SK-N-SH (cell line): ENCODE measurements at regions not wholly inside any gene's neighbourhood (a gene's known extent, or its start where the extent isn't known, plus 50 kb on each side); places are given as distances from the start of the nearest gene placed in this dataset.

ENCODE experiments used
- CTCF ChIA-PET: fragments of 300-600, 350-600 bp; formaldehyde crosslinking; extraction: SDS; loops from one replicate; lab custom pipeline; 2021; lab: Yijun Ruan, JAX
- POLR2A ChIA-PET: fragments of 350-600 bp; sonication (Branson Sonifier 250); formaldehyde crosslinking; extraction: SDS; loops from one replicate; lab custom pipeline; 2020; ENCODE audit warnings: antibody characterized with exemption, inconsistent platforms; lab: Yijun Ruan, JAX
- DNase-seq: peaks from one replicate; pipeline ENCODE4 v3.0.0; 2012
- H2AFZ ChIP-seq: fragments of 200-600 bp; sonication (generic); 2 replicates; pipeline ENCODE4 v1.8.1; 2016; ENCODE audit warnings: antibody characterized with exemption, mild to moderate bottlenecking, low read depth
- H3F3A ChIP-seq: fragments of 200-600 bp; sonication (generic); replicated peaks from 2 replicates; pipeline ENCODE3; 2016; ENCODE audit warnings: antibody characterized with exemption, mild to moderate bottlenecking; ENCODE audit not compliant: insufficient read depth
- H3K27ac ChIP-seq, 2 experiments: fragments of 200-500 bp in 1 of 2; fragments of 200-600 bp in 1 of 2; sonication (Bioruptor generic) in 1 of 2; sonication (generic), shearing (Covaris generic) in 1 of 2; 2 replicates each; pipeline versions ENCODE4 v1.5.1 to v1.6.1; 2014 to 2016; ENCODE audit warnings: low read depth in 2 of 2, inconsistent platforms in 1 of 2, low read length in 1 of 2, mild to moderate bottlenecking in 1 of 2, mixed read lengths in 1 of 2
- H3K27me3 ChIP-seq: fragments of 200-600 bp; sonication (generic), shearing (Covaris generic); 2 replicates; pipeline ENCODE4 v1.6.1; 2016; ENCODE audit warnings: mixed run types; ENCODE audit not compliant: insufficient read depth
- H3K36me3 ChIP-seq, 2 experiments: fragments of 200-500 bp in 1 of 2; fragments of 200-600 bp in 1 of 2; sonication (Bioruptor generic) in 1 of 2; sonication (generic) in 1 of 2; replicated peaks in 1 of 2; 2 replicates each; pipeline versions ENCODE3 to v1.5.1; 2014 to 2016; ENCODE audit warnings: low read length in 1 of 2, mild to moderate bottlenecking in 1 of 2; ENCODE audit not compliant: insufficient read depth in 2 of 2, control insufficient read depth in 1 of 2
- H3K4me1 ChIP-seq, 2 experiments: fragments of 200-500 bp in 1 of 2; fragments of 200-600 bp in 1 of 2; sonication (Bioruptor generic) in 1 of 2; sonication (generic), shearing (Covaris generic) in 1 of 2; 2 replicates each; pipeline versions ENCODE4 v1.5.1 to v1.6.1; 2014 to 2016; ENCODE audit warnings: low read depth in 1 of 2, low read length in 1 of 2, mixed run types in 1 of 2; ENCODE audit not compliant: insufficient read depth in 2 of 2, control insufficient read depth in 1 of 2
- H3K4me2 ChIP-seq: fragments of 200-600 bp; sonication (generic), shearing (Covaris generic); 2 replicates; pipeline ENCODE4 v1.6.1; 2017; ENCODE audit warnings: mixed run types
- H3K4me3 ChIP-seq, 2 experiments: fragments of 200-500 bp in 1 of 2; fragments of 200-600 bp in 1 of 2; sonication (Bioruptor generic) in 1 of 2; sonication (generic), shearing (Covaris generic) in 1 of 2; 2 replicates each; pipeline versions ENCODE4 v1.5.1 to v1.8.1; 2014 to 2016; ENCODE audit warnings: low read depth in 2 of 2, inconsistent platforms in 1 of 2, low read length in 1 of 2, mild to moderate bottlenecking in 1 of 2, mixed read lengths in 1 of 2, moderate library complexity in 1 of 2
- H3K79me2 ChIP-seq: fragments of 200-600 bp; sonication (generic); 2 replicates; pipeline ENCODE4 v1.8.1; 2017; ENCODE audit warnings: mild to moderate bottlenecking; ENCODE audit not compliant: insufficient read depth
- H3K9ac ChIP-seq: fragments of 200-600 bp; sonication (generic); 2 replicates; pipeline ENCODE4 v1.6.1; 2017; ENCODE audit warnings: mixed run types
- H3K9me2 ChIP-seq: fragments of 200-600 bp; sonication (generic); 2 replicates; pipeline ENCODE4 v1.6.1; 2017; ENCODE audit warnings: mixed run types
- H3K9me3 ChIP-seq: fragments of 200-600 bp; sonication (generic); 2 replicates; pipeline ENCODE4 v1.6.1; 2017; ENCODE audit warnings: mixed run types, mild to moderate bottlenecking, moderate library complexity
- H4K20me1 ChIP-seq: fragments of 200-600 bp; sonication (generic); 2 replicates; pipeline ENCODE4 v1.6.1; 2017; ENCODE audit warnings: mild to moderate bottlenecking, mixed run types; ENCODE audit not compliant: insufficient read depth
- CHD2 ChIP-seq: fragments of 150-350 bp; IDR thresholded peaks from 2 replicates; pipeline ENCODE4 v1.6.1; 2018; ENCODE audit warnings: low read length; ENCODE audit not compliant: partially characterized antibody
- CTCF ChIP-seq: fragments of 200-600 bp; sonication (generic); IDR thresholded peaks from 2 replicates; pipeline ENCODE4 v1.6.1; 2017; ENCODE audit warnings: antibody characterized with exemption, mild to moderate bottlenecking, moderate library complexity
- EP300 ChIP-seq, 2 experiments: IDR thresholded peaks; 2 replicates each; pipeline versions ENCODE4 v1.4.0 to v1.6.1; 2012; ENCODE audit warnings: borderline replicate concordance in 1 of 2, low read depth in 1 of 2, low read length in 1 of 2
- EZH2phosphoT487 ChIP-seq: fragments of 200-600 bp; sonication (generic); IDR thresholded peaks from 2 replicates; pipeline ENCODE4 v1.6.1; 2017; ENCODE audit warnings: low read depth, mixed run types, mild to moderate bottlenecking, antibody characterized with exemption, moderate library complexity, borderline replicate concordance
- FOSL2 ChIP-seq: IDR thresholded peaks from 2 replicates; pipeline ENCODE4 v1.4.0; 2012; ENCODE audit warnings: low read depth, mild to moderate bottlenecking, moderate library complexity, borderline replicate concordance
- GATA2 ChIP-seq: sonication (generic); formaldehyde crosslinking; IDR thresholded peaks from 2 replicates; pipeline ENCODE4 v1.5.0; 2020; ENCODE audit warnings: mild to moderate bottlenecking, missing genetic modification reagents
- IRF3 ChIP-seq: fragments of 150-350 bp; IDR thresholded peaks from 2 replicates; pipeline ENCODE4 v1.6.1; 2016; ENCODE audit warnings: mild to moderate bottlenecking, low read depth, low read length
- MEF2A ChIP-seq: IDR thresholded peaks from 2 replicates; pipeline ENCODE4 v1.4.0; 2012; ENCODE audit warnings: low read depth, borderline replicate concordance
- MXI1 ChIP-seq: IDR thresholded peaks from 2 replicates; pipeline ENCODE4 v1.6.1; 2012; ENCODE audit warnings: mild to moderate bottlenecking, low read depth, low read length, improper control_type of control experiment
- NFIC ChIP-seq: IDR thresholded peaks from 2 replicates; pipeline ENCODE4 v1.4.0; 2012; ENCODE audit warnings: borderline replicate concordance
- NRF1 ChIP-seq: IDR thresholded peaks from 2 replicates; pipeline ENCODE4 v1.6.1; 2012; ENCODE audit warnings: low read depth, mild to moderate bottlenecking, low read length
- PBX3 ChIP-seq: IDR thresholded peaks from 2 replicates; pipeline ENCODE4; 2012
- POLR2AphosphoS5 ChIP-seq: IDR thresholded peaks from 2 replicates; pipeline ENCODE4 v1.6.1; 2012; ENCODE audit warnings: low read depth, low read length
- REST ChIP-seq: IDR thresholded peaks from 2 replicates; pipeline ENCODE4 v1.6.1; 2012; ENCODE audit warnings: mild to moderate bottlenecking, low read depth, low read length, moderate library complexity
- RFX5 ChIP-seq: IDR thresholded peaks from 2 replicates; pipeline ENCODE4 v1.6.1; 2012; ENCODE audit warnings: mild to moderate bottlenecking, improper control_type of control experiment, low read length
- RXRA ChIP-seq: IDR thresholded peaks from 2 replicates; pipeline ENCODE4 v1.4.0; 2012; ENCODE audit warnings: low read depth, mild to moderate bottlenecking, borderline replicate concordance
- TCF12 ChIP-seq: IDR thresholded peaks from 2 replicates; pipeline ENCODE4 v1.4.0; 2012
- TEAD4 ChIP-seq: IDR thresholded peaks from 2 replicates; pipeline ENCODE4 v1.4.0; 2012; ENCODE audit warnings: mild to moderate bottlenecking, borderline replicate concordance; ENCODE audit not compliant: insufficient read depth
- USF1 ChIP-seq: IDR thresholded peaks from 2 replicates; pipeline ENCODE4 v1.4.0; 2012; ENCODE audit warnings: low read depth, borderline replicate concordance
- ZBTB33 ChIP-seq: IDR thresholded peaks from 2 replicates; pipeline ENCODE4 v1.4.0; 2012; ENCODE audit warnings: low read depth, borderline replicate concordance
- WGBS: methylation state at CpG from one replicate; pipeline ENCODE4 v1.1.6; 2017; ENCODE audit warnings: low lambda C conversion rate; 5-methylcytosine and 5-hydroxymethylcytosine counted together

- Histone ChIP-seq H3K9ac (no peak overlapping the region), H3K4me1 (no peaks in the 10 kb centered on the region), H3F3A (no peaks in the 10 kb centered on the region), H2AFZ (no peak overlapping the region), H3K4me3 (no peak overlapping the region), H3K36me3 (no peaks in the 10 kb centered on the region), H4K20me1 (no peaks in the 10 kb centered on the region), H3K27me3 (no peaks in the 10 kb centered on the region), H3K4me2 (no peak overlapping the region), H3K79me2 (no peaks in the 10 kb centered on the region), H3K27ac (no peak overlapping the region), H3K9me2 (no peaks in the 10 kb centered on the region), H3K9me3 (no peaks in the 10 kb centered on the region)
- no peak for DNase-seq
- POLR2A ChIA-PET: no interaction called here
- WGBS: 14% methylated on average over 1 of the region's 1 CpG
- CTCF ChIA-PET: interaction anchor here (1.1 to 1.4 kb wide), 2 partner anchors 9 to 10 kb away, joined by 3 to 5 read pairs; no protein-coding TSS in a partner anchor
- TF ChIP-seq TCF12 (no peak), TEAD4 (no peak), MXI1 (no peak), CTCF (no peak), POLR2AphosphoS5 (no peak), RXRA (no peak), NFIC (no peak), IRF3 (no peak), EP300 (IDR thresholded peaks at IDR 0.05; ENCODE audit: borderline replicate concordance in 1 of 2, low read depth in 1 of 2, low read length in 1 of 2) (no peak), EZH2phosphoT487 (no peak), PBX3 (no peak), FOSL2 (no peak), REST (no peak), GATA2 (CRISPR knock-in tag) (no peak), ZBTB33 (no peak), RFX5 (no peak), CHD2 (no peak), USF1 (no peak), NRF1 (no peak), MEF2A (no peak)
These were observed 225.0 kb downstream of the SPTSSA start for GRCh38 chr14:34237081-34237480.
